ENCODE measurements at regions not wholly inside any gene's neighbourhood (a gene's known extent, or its start where the extent isn't known, plus 50 kb on each side); places are given as distances from the start of the nearest gene placed in this dataset.
"Not testable (repeated sequence)": the region's sequence is repeated elsewhere in the genome, so short reads cannot be mapped to it uniquely, and the experiment has no call there.

DNA sequence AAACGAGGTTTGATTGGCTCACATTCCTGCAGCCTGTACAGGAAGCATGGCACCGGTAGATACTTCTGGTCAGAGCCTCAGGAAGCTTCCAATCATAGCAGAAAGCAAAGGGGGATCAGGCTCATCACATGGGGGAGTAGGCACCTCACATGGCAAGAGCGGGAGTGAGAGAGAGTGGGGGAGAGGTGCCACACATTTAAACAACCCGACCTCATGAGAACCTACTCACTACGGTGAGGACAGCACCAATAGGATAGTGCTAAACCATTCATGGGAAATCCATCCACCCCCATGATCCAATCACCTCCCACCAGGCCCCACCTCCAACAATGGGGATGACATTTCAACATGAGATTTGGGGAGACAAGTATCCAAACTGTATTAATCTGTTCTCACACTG, 105.8 kb downstream of the SOCS6 start:
- WGBS, 2 donors: 89 to 97% methylated on average over 5 of the region's 5 CpGs
- TF ChIP-seq, protein P1, sequence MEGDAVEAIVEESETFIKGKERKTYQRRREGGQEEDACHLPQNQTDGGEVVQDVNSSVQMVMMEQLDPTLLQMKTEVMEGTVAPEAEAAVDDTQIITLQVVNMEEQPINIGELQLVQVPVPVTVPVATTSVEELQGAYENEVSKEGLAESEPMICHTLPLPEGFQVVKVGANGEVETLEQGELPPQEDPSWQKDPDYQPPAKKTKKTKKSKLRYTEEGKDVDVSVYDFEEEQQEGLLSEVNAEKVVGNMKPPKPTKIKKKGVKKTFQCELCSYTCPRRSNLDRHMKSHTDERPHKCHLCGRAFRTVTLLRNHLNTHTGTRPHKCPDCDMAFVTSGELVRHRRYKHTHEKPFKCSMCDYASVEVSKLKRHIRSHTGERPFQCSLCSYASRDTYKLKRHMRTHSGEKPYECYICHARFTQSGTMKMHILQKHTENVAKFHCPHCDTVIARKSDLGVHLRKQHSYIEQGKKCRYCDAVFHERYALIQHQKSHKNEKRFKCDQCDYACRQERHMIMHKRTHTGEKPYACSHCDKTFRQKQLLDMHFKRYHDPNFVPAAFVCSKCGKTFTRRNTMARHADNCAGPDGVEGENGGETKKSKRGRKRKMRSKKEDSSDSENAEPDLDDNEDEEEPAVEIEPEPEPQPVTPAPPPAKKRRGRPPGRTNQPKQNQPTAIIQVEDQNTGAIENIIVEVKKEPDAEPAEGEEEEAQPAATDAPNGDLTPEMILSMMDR (IDR thresholded peaks at IDR 0.05): no peak
- no peak for TF ChIP-seq POLR2A (IDR thresholded peaks at IDR 0.05)
- H3K4me3 ChIP-seq (ENCODE audit: low read depth, poor library complexity, severe bottlenecking): no peak overlapping the region
- DNase-seq (ENCODE audit: low spot score in 2 of 2): no peak
- intact Hi-C loops (cut with DNase I; ENCODE audit: low total_unique reads): no loop called here

GRCh38 chr18:70390371-70391090, 101.7 kb downstream of the SOCS6 start:
- no peak overlapping the region for H3K4me3 ChIP-seq (ENCODE audit: low read depth, poor library complexity, severe bottlenecking)
- intact Hi-C loops (cut with DNase I; ENCODE audit: low total_unique reads): no loop called here
- no peak for DNase-seq (ENCODE audit: low spot score in 2 of 2)
- WGBS, 2 donors: 55 to 62% methylated on average over 4 of the region's 4 CpGs
- no peak for TF ChIP-seq POLR2A (IDR thresholded peaks at IDR 0.05)
- TF ChIP-seq, protein P1 (IDR thresholded peaks at IDR 0.05): no peak

- intact Hi-C loops (cut with DNase I; ENCODE audit: low total_unique reads); DNase-seq (ENCODE audit: low spot score in 2 of 2); H3K4me3 ChIP-seq (ENCODE audit: low read depth, poor library complexity, severe bottlenecking): not testable (repeated sequence)
- WGBS, 2 donors: 90 to 93% methylated on average over 5 of the region's 5 CpGs
Measured at GRCh38 chr18:70389036-70389435, 100.2 kb downstream of the SOCS6 start.

DNA sequence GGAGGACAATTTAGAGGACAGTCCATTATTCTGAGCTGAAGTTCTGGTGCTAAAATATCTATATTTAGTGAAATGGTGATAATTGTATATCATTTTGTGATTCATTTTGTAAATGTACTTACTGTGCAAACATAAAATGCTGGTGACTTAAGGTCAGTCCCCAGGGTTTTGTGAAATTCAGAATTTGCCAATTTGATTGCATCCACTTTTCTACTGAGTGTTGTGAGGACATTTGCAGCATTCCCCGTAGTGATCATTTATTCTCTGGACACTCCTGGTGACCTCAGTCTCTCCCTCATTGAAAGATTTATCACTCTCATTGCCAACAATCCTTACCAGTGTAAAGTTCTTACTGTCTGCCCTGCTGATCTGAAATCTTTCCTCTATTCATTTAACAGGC, 98.2 kb downstream of the SOCS6 start:
- 55 to 65% methylated on average over 1 of the region's 1 CpG for WGBS, 2 donors
- no peak overlapping the region for H3K4me3 ChIP-seq (ENCODE audit: low read depth, poor library complexity, severe bottlenecking)
- DNase-seq (ENCODE audit: low spot score in 2 of 2): no peak
- TF ChIP-seq, protein P1 (IDR thresholded peaks at IDR 0.05): no peak
- TF ChIP-seq POLR2A (IDR thresholded peaks at IDR 0.05): no peak
- intact Hi-C loops (cut with DNase I; ENCODE audit: low total_unique reads): no loop called here

DNA sequence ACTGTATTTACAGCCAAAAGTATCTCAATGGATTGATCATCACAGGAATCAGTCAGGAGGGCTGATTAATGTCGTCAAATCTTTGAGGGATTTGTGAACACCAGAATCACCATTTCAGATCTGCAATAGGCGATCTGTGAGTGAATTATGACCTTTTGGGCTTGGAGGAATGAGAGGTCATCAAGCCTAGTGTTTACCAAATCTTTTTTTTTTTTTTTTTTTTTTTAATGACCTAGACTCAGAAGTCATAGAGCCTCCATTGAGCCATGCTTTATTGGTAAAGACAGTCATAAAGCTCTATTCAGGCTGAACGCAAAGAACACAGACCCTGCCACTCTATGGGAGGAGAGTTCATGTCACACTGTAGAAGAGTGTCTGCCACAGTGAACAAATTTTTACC, 97.7 kb downstream of the SOCS6 start:
- WGBS, 2 donors: 80 to 91% methylated on average over 3 of the region's 3 CpGs
- DNase-seq (ENCODE audit: low spot score in 2 of 2): no peak
- no peak for TF ChIP-seq POLR2A (IDR thresholded peaks at IDR 0.05)
- TF ChIP-seq, protein P1 (IDR thresholded peaks at IDR 0.05): no peak
- intact Hi-C loops (cut with DNase I; ENCODE audit: low total_unique reads): no loop called here
- no peak overlapping the region for H3K4me3 ChIP-seq (ENCODE audit: low read depth, poor library complexity, severe bottlenecking)

- TF ChIP-seq, protein P1 (IDR thresholded peaks at IDR 0.05): no peak
- no peak for TF ChIP-seq POLR2A (IDR thresholded peaks at IDR 0.05)
- intact Hi-C loops (cut with DNase I; ENCODE audit: low total_unique reads): no loop called here
- DNase-seq (ENCODE audit: low spot score in 2 of 2): no peak
- H3K4me3 ChIP-seq (ENCODE audit: low read depth, poor library complexity, severe bottlenecking): no peak overlapping the region
Measured at GRCh38 chr18:70385474-70385873, 96.6 kb downstream of the SOCS6 start.
